ENCODE measurements at regions not wholly inside any gene's neighbourhood (a gene's known extent, or its start where the extent isn't known, plus 50 kb on each side); places are given as distances from the start of the nearest gene placed in this dataset.

- TF ChIP-seq, protein P1, sequence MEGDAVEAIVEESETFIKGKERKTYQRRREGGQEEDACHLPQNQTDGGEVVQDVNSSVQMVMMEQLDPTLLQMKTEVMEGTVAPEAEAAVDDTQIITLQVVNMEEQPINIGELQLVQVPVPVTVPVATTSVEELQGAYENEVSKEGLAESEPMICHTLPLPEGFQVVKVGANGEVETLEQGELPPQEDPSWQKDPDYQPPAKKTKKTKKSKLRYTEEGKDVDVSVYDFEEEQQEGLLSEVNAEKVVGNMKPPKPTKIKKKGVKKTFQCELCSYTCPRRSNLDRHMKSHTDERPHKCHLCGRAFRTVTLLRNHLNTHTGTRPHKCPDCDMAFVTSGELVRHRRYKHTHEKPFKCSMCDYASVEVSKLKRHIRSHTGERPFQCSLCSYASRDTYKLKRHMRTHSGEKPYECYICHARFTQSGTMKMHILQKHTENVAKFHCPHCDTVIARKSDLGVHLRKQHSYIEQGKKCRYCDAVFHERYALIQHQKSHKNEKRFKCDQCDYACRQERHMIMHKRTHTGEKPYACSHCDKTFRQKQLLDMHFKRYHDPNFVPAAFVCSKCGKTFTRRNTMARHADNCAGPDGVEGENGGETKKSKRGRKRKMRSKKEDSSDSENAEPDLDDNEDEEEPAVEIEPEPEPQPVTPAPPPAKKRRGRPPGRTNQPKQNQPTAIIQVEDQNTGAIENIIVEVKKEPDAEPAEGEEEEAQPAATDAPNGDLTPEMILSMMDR (IDR thresholded peaks at IDR 0.05), result no peak
- TF ChIP-seq EP300 (IDR thresholded peaks at IDR 0.05) (no peak), POLR2A (IDR thresholded peaks at IDR 0.05; ENCODE audit: low read depth) (no peak), POLR2AphosphoS5 (IDR thresholded peaks at IDR 0.05) (no peak)
Observed at GRCh38 chr4:138292321-138292720, 50.2 kb upstream of the SLC7A11 start.

Measured in esophagus muscularis mucosa (tissue), 4 donors.